GM21515 (cell line): ENCODE measurements at regions not wholly inside any gene's neighbourhood (a gene's known extent, or its start where the extent isn't known, plus 50 kb on each side); places are given as distances from the start of the nearest gene placed in this dataset.

Experiments
- ATAC-seq: cut with Tn5 transposase; IDR thresholded peaks from one replicate; pipeline ENCODE4 v1.9.1; 2021; ENCODE audit not compliant: unreplicated experiment

DNA sequence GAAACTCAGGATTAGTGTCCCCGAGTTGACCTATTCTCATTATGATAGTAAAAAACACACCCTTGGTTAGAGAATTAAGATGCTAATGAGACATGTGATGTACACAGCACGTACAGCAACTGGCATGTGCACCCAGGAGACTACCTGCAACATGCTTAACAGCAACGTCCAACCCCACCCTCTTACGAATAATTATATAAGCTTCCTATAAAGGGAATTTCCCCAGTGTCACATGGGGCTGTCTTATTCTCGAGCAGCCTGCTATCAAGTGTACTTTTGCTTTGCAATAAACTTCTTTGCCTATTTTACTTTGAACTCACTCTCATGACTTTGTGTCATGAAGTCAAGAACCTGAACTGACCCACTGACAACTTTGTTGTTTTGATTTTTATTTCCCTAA lies 62.4 kb upstream of the PMFBP1 start:
- ATAC-seq, result no peak

GRCh38 chr16:72228014-72228413 lies 56.1 kb upstream of the PMFBP1 start:
- ATAC-seq, result no peak

- no peak for ATAC-seq
Observed at GRCh38 chr16:72226136-72226535, 54.2 kb upstream of the PMFBP1 start.

GRCh38 chr16:72224260-72224768 lies 52.4 kb upstream of the PMFBP1 start:
- no peak for ATAC-seq

GRCh38 chr16:72222503-72222902 lies 50.5 kb upstream of the PMFBP1 start:
- no peak for ATAC-seq
